HepG2 (cell line): ENCODE measurements at regions not wholly inside any gene's neighbourhood (a gene's known extent, or its start where the extent isn't known, plus 50 kb on each side); places are given as distances from the start of the nearest gene placed in this dataset.

Experiments
- ATAC-seq: fragments of 200-7000 bp; cut with Tn5 transposase; 3 replicates; pipeline ENCODE4 v1.9.1; 2020; ENCODE audit warnings: mild to moderate bottlenecking, moderate library complexity
- BruUV-seq: library from RNA; stranded (reverse); fragments of 400-500 nt; replicated peaks from 2 replicates; lab custom pipeline; 2021; lab: Mats Ljungman, UMichigan
- CTCF ChIA-PET: fragments of 300-600 bp; formaldehyde crosslinking; extraction: SDS; loops from one replicate; lab custom pipeline; 2021; ENCODE audit warnings: low total read pairs, inconsistent platforms, low intra/inter-chr PET ratio; lab: Yijun Ruan, JAX
- POLR2A ChIA-PET: fragments of 350-600 bp; sonication (Branson Sonifier 250); formaldehyde crosslinking; loops from one replicate; lab custom pipeline; 2020; ENCODE audit warnings: antibody characterized with exemption, inconsistent platforms; lab: Yijun Ruan, JAX
- DNase-seq: peaks from one replicate; pipeline ENCODE4 v3.0.0-alpha.2; 2015; ENCODE audit warnings: low spot score
- FAIRE-seq: peaks from 3 replicates; lab custom pipeline; 2011; peaks lifted over from hg19 to GRCh38; lab: Jason Lieb, UNC
- H2AFZ ChIP-seq: one replicate; pipeline ENCODE4 v1.6.1; 2011; ENCODE audit warnings: low read length, inconsistent platforms
- H3K27ac ChIP-seq: fragments of 300-600 bp; 3 replicates; pipeline ENCODE4 v1.8.0; 2011; ENCODE audit warnings: mixed run types, mild to moderate bottlenecking, mixed read lengths, low read length, inconsistent platforms; ENCODE audit not compliant: insufficient read depth; ENCODE audit errors: extremely low read length
- H3K27me3 ChIP-seq, 2 experiments: fragments of 200-600 bp in 1 of 2; 2 replicates in 1 of 2; 3 replicates in 1 of 2; pipeline versions ENCODE4 v1.6.0 to v1.8.0; 2011; ENCODE audit warnings: low read length in 2 of 2, mild to moderate bottlenecking in 2 of 2, moderate library complexity in 2 of 2, inconsistent platforms in 1 of 2; ENCODE audit not compliant: insufficient read depth in 2 of 2, control insufficient read depth in 1 of 2
- H3K36me3 ChIP-seq, 2 experiments: fragments of 200-600 bp in 1 of 2; replicated peaks in 1 of 2; 2 replicates in 1 of 2; 3 replicates in 1 of 2; pipeline versions ENCODE4 v1.5.1 to v1.8.0; 2011; ENCODE audit warnings: low read length in 2 of 2, inconsistent platforms in 1 of 2; ENCODE audit not compliant: insufficient read depth in 2 of 2, control insufficient read depth in 1 of 2
- H3K4me1 ChIP-seq: 2 replicates; pipeline ENCODE4 v1.5.1; 2012; ENCODE audit warnings: low read length, inconsistent platforms; ENCODE audit not compliant: insufficient read depth
- H3K4me2 ChIP-seq: 2 replicates; pipeline ENCODE4 v1.6.0; 2011; ENCODE audit warnings: low read depth, low read length, inconsistent platforms
- H3K4me3 ChIP-seq, 3 experiments: fragments of 200-600 bp in 1 of 3; sonication (generic), shearing (Covaris generic) in 1 of 3; replicated peaks in 1 of 3; 2 replicates each; pipeline ENCODE4 v1.5.1; 2011 to 2016; ENCODE audit warnings: low read length in 3 of 3, inconsistent platforms in 2 of 3, low read depth in 2 of 3, mild to moderate bottlenecking in 2 of 3, control low read depth in 1 of 3, mixed read lengths in 1 of 3; ENCODE audit not compliant: insufficient read depth in 1 of 3
- H3K79me2 ChIP-seq: one replicate; pipeline ENCODE4 v1.6.1; 2011; ENCODE audit warnings: low read length, inconsistent platforms; ENCODE audit not compliant: insufficient read depth
- H3K9ac ChIP-seq: 2 replicates; pipeline ENCODE4 v1.6.0; 2011; ENCODE audit warnings: mild to moderate bottlenecking, low read depth, low read length, inconsistent platforms; ENCODE audit not compliant: insufficient read depth
- H3K9me3 ChIP-seq: 2 replicates; pipeline ENCODE4 v1.5.1; 2012; ENCODE audit warnings: mild to moderate bottlenecking, low read length
- H4K20me1 ChIP-seq: 2 replicates; pipeline ENCODE4 v1.6.0; 2011; ENCODE audit warnings: inconsistent platforms, mild to moderate bottlenecking, low read length, moderate library complexity; ENCODE audit not compliant: insufficient read depth
- BRCA1 ChIP-seq: sonication (generic); formaldehyde crosslinking; IDR thresholded peaks from 2 replicates; pipeline ENCODE4 v1.4.0; 2020; ENCODE audit warnings: missing genetic modification reagents
- CCDC6 ChIP-seq: sonication (generic); formaldehyde crosslinking; IDR thresholded peaks from 2 replicates; pipeline ENCODE4 v1.8.1; 2022; ENCODE audit warnings: mild to moderate bottlenecking, missing genetic modification reagents, moderate library complexity
- FIP1L1 ChIP-seq: fragments of 200-400 bp; formaldehyde crosslinking; IDR thresholded peaks from 2 replicates; pipeline ENCODE4 v1.6.1; 2018; ENCODE audit warnings: low read depth, mild to moderate bottlenecking, low read length, moderate library complexity, borderline replicate concordance; ENCODE audit not compliant: insufficient read depth
- HNRNPLL ChIP-seq: fragments of 200-400 bp; formaldehyde crosslinking; IDR thresholded peaks from 2 replicates; pipeline ENCODE4 v1.6.1; 2017; ENCODE audit warnings: mild to moderate bottlenecking, low read depth, low read length; ENCODE audit not compliant: poor library complexity, severe bottlenecking
- JDP2 ChIP-seq: sonication (generic); formaldehyde crosslinking; IDR thresholded peaks from 2 replicates; pipeline ENCODE4 v1.8.1; 2022; ENCODE audit warnings: missing genetic modification reagents, borderline replicate concordance
- MIXL1 ChIP-seq: IDR thresholded peaks from 2 replicates; pipeline ENCODE4 v1.6.1; 2016
- NR2F6 ChIP-seq, 2 experiments: IDR thresholded peaks; 2 replicates each; pipeline ENCODE4 v1.6.1; 2016; ENCODE audit warnings: antibody characterized with exemption in 1 of 2, mild to moderate bottlenecking in 1 of 2
- PHF20 ChIP-seq: sonication (generic); formaldehyde crosslinking; IDR thresholded peaks from 2 replicates; pipeline ENCODE4 v1.5.0; 2020; ENCODE audit warnings: mild to moderate bottlenecking, missing genetic modification reagents
- SMAD9 ChIP-seq: sonication (generic); formaldehyde crosslinking; IDR thresholded peaks from 2 replicates; pipeline ENCODE4 v1.5.1; 2020; ENCODE audit warnings: mild to moderate bottlenecking, missing genetic modification reagents
- SP4 ChIP-seq: sonication (generic); formaldehyde crosslinking; IDR thresholded peaks from 2 replicates; pipeline ENCODE4 v1.8.1; 2023; ENCODE audit warnings: mild to moderate bottlenecking, missing genetic modification reagents
- TCF12 ChIP-seq, 2 experiments: fragments of 450-650 bp in 1 of 2; sonication (generic) in 1 of 2; formaldehyde crosslinking in 1 of 2; IDR thresholded peaks; 2 replicates each; pipeline versions ENCODE4 v1.6.1 to v1.8.0; 2017 to 2022; ENCODE audit warnings: antibody characterized with exemption in 1 of 2, mild to moderate bottlenecking in 1 of 2, missing genetic modification reagents in 1 of 2, moderate library complexity in 1 of 2
- ZNF30 ChIP-seq: sonication (generic); formaldehyde crosslinking; IDR thresholded peaks from 2 replicates; pipeline ENCODE4 v1.5.0; 2020; ENCODE audit warnings: mild to moderate bottlenecking, missing genetic modification reagents
- ZNF350 ChIP-seq: sonication (generic); formaldehyde crosslinking; IDR thresholded peaks from 2 replicates; pipeline ENCODE4 v1.4.0; 2020; ENCODE audit warnings: mild to moderate bottlenecking, low read depth, missing genetic modification reagents, borderline replicate concordance
- ZNF367 ChIP-seq: sonication (generic); formaldehyde crosslinking; IDR thresholded peaks from 2 replicates; pipeline ENCODE4 v1.4.0; 2020; ENCODE audit warnings: missing genetic modification reagents, borderline replicate concordance
- ZNF550 ChIP-seq: sonication (generic); formaldehyde crosslinking; IDR thresholded peaks from 2 replicates; pipeline ENCODE4 v1.4.0; 2020; ENCODE audit warnings: mild to moderate bottlenecking, missing genetic modification reagents, borderline replicate concordance
- ZNF713 ChIP-seq: sonication (generic); formaldehyde crosslinking; IDR thresholded peaks from 2 replicates; pipeline ENCODE4 v1.4.0; 2020; ENCODE audit warnings: mild to moderate bottlenecking, missing genetic modification reagents
- WGBS: methylation state at CpG from one replicate; pipeline ENCODE4 v1.1.6; 2017; ENCODE audit warnings: low lambda C conversion rate; 5-methylcytosine and 5-hydroxymethylcytosine counted together
- in situ Hi-C: cut with HindIII; loops from 2 replicates; pipeline ENCODE4 v1.10.0; 2017; ENCODE audit warnings: low pct_unique_long_range_greater_than_20kb; ENCODE audit not compliant: extremely low pct_ligation_motif_present
- intact Hi-C: fragments of 100-400 bp; cut with micrococcal nuclease; formaldehyde crosslinking; loops from one replicate; pipeline ENCODE4 v1.10.0; 2022; ENCODE audit not compliant: unreplicated experiment
- TF ChIP-seq, protein P1 (sequence below): sonication (generic); formaldehyde crosslinking; IDR thresholded peaks from 2 replicates; pipeline ENCODE4 v1.4.0; 2020; ENCODE audit warnings: mild to moderate bottlenecking, missing genetic modification reagents, borderline replicate concordance
- TF ChIP-seq, protein P2 (sequence below): sonication (generic); formaldehyde crosslinking; IDR thresholded peaks from 2 replicates; pipeline ENCODE4 v1.5.0; 2020; ENCODE audit warnings: missing genetic modification reagents, mild to moderate bottlenecking, borderline replicate concordance

DNA sequence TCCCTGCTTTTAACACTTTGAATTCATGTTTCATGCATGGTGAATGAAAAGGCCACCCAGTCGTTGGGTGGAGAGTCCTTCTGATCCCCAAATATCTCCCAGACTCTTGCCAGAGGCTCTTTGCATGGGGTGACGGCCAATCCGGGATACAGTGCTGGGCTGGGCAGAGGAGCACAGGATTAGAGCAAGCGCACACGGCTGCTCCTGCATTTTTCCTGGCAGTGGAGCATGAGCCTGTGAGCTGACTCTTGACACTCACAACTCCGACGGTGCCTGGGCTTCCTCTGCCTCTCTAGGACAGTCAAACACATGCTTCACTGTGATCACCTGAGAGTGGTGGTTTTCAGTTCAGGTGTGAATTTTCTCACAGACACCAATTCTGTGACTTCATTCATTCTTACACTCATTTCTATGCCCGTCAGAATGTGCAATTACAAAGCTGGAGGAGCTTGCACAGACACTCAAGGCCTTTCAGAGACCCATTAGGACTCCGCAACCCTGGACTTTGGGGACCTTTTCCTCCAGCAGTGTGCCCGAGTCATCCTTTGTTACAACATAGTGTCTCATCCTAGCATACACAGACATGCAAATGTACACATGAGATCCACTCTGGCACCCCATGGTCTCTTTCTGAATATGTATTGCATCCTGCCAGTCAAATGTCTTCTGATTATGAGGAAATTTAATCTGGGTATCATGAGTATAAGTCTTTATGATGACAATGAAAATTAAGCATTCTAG, 206.6 kb downstream of the ICE1 start (continued):
- TF ChIP-seq PHF20 (CRISPR knock-in tag) (no peak), HNRNPLL (no peak), ZNF550 (no peak), NR2F6 (IDR thresholded peaks at IDR 0.05) (no peak), NR2F6 (CRISPR knock-in tag; IDR thresholded peaks at IDR 0.05) (no peak), ZNF367 (CRISPR knock-in tag) (no peak), MIXL1 (no peak)
- TF ChIP-seq, protein P1, sequence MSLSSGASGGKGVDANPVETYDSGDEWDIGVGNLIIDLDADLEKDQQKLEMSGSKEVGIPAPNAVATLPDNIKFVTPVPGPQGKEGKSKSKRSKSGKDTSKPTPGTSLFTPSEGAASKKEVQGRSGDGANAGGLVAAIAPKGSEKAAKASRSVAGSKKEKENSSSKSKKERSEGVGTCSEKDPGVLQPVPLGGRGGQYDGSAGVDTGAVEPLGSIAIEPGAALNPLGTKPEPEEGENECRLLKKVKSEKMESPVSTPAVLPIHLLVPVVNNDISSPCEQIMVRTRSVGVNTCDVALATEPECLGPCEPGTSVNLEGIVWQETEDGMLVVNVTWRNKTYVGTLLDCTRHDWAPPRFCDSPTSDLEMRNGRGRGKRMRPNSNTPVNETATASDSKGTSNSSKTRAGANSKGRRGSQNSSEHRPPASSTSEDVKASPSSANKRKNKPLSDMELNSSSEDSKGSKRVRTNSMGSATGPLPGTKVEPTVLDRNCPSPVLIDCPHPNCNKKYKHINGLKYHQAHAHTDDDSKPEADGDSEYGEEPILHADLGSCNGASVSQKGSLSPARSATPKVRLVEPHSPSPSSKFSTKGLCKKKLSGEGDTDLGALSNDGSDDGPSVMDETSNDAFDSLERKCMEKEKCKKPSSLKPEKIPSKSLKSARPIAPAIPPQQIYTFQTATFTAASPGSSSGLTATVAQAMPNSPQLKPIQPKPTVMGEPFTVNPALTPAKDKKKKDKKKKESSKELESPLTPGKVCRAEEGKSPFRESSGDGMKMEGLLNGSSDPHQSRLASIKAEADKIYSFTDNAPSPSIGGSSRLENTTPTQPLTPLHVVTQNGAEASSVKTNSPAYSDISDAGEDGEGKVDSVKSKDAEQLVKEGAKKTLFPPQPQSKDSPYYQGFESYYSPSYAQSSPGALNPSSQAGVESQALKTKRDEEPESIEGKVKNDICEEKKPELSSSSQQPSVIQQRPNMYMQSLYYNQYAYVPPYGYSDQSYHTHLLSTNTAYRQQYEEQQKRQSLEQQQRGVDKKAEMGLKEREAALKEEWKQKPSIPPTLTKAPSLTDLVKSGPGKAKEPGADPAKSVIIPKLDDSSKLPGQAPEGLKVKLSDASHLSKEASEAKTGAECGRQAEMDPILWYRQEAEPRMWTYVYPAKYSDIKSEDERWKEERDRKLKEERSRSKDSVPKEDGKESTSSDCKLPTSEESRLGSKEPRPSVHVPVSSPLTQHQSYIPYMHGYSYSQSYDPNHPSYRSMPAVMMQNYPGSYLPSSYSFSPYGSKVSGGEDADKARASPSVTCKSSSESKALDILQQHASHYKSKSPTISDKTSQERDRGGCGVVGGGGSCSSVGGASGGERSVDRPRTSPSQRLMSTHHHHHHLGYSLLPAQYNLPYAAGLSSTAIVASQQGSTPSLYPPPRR (CRISPR knock-in tag): no peak

DNA sequence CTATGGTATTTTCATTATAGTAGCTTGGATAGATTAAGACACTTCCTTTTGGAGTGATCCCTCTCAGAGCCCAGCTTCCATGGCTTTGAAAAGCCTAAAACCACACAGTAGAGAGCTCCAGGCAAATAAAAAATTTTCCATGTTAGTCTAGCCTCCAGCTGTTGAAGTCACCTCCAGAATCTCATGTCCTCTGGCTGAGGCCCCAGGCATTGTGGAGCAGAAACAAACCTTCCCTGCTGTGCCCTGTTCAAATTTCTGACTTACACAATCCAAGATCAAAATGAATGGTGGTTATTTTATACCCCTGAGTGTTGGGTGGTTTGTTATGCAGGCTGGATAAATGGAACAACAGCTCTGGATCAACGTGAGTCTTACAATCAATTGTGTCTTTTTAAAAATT, 203.9 kb downstream of the ICE1 start:
- Histone ChIP-seq H3K27me3 (peaks cover 0 to 8% of the 10 kb centered on the region in 2 experiments; a peak in 1 of 5 replicates), H4K20me1 (no peaks in the 10 kb centered on the region), H3K4me1 (no peaks in the 10 kb centered on the region), H3K27ac (no peak overlapping the region), H3K9me3 (peaks cover 22% of the 10 kb centered on the region), H3K79me2 (no peaks in the 10 kb centered on the region), H2AFZ (no peak overlapping the region), H3K36me3 (no peaks in the 10 kb centered on the region), H3K9ac (no peak overlapping the region), H3K4me2 (no peak overlapping the region), H3K4me3 (no peak overlapping the region)
- no TSS peak for BruUV-seq
- no peak for FAIRE-seq
- ChIA-PET CTCF (no interaction called here), POLR2A (no interaction called here)
- ATAC-seq: no peak
- intact Hi-C loops (no loop called here), in situ Hi-C loops (no loop called here)
- DNase-seq: no peak
- WGBS: 3% methylated on average over 1 of the region's 1 CpG
- no peak for TF ChIP-seq FIP1L1
- no peak for TF ChIP-seq ZNF350 (CRISPR knock-in tag)
- TF ChIP-seq BRCA1 (CRISPR knock-in tag): no peak
- TF ChIP-seq ZNF30 (CRISPR knock-in tag): no peak
- TF ChIP-seq SP4 (CRISPR knock-in tag): no peak
- TF ChIP-seq SMAD9 (CRISPR knock-in tag): no peak
- TF ChIP-seq JDP2 (CRISPR knock-in tag): no peak
- no peak for TF ChIP-seq ZNF713 (CRISPR knock-in tag)
- no peak for TF ChIP-seq TCF12 (IDR thresholded peaks at IDR 0.05)
- no peak for TF ChIP-seq TCF12 (CRISPR knock-in tag; IDR thresholded peaks at IDR 0.05)
- TF ChIP-seq, protein P2, sequence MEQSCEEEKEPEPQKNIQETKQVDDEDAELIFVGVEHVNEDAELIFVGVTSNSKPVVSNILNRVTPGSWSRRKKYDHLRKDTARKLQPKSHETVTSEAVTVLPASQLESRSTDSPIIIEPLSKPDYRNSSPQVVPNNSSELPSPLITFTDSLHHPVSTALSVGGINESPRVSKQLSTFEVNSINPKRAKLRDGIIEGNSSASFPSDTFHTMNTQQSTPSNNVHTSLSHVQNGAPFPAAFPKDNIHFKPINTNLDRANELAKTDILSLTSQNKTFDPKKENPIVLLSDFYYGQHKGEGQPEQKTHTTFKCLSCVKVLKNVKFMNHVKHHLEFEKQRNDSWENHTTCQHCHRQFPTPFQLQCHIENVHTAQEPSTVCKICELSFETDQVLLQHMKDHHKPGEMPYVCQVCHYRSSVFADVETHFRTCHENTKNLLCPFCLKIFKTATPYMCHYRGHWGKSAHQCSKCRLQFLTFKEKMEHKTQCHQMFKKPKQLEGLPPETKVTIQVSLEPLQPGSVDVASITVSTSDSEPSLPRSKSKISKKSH (CRISPR knock-in tag): no peak
- TF ChIP-seq CCDC6 (CRISPR knock-in tag): no peak
